Suprapubic skin (tissue), 4 donors: ENCODE measurements at regions not wholly inside any gene's neighbourhood (a gene's known extent, or its start where the extent isn't known, plus 50 kb on each side); places are given as distances from the start of the nearest gene placed in this dataset.
"Not testable (repeated sequence)": the region's sequence is repeated elsewhere in the genome, so short reads cannot be mapped to it uniquely, and the experiment has no call there.

Experiments
- DNase-seq, 2 donors: peaks; one replicate each; pipeline ENCODE4 v3.0.0-alpha.2; 2019; ENCODE audit warnings: low spot score in 2 of 2
- H3K27ac ChIP-seq: fragments of 200-600 bp; sonication (generic); one replicate; pipeline ENCODE4 v1.5.1; 2019
- H3K27me3 ChIP-seq: fragments of 200-600 bp; sonication (generic); one replicate; pipeline ENCODE4 v1.5.1; 2019
- H3K36me3 ChIP-seq: fragments of 200-600 bp; sonication (generic); one replicate; pipeline ENCODE4 v1.5.1; 2019
- H3K4me1 ChIP-seq: fragments of 200-600 bp; sonication (generic); one replicate; pipeline ENCODE4 v1.5.1; 2019
- H3K4me3 ChIP-seq: fragments of 200-600 bp; sonication (generic); one replicate; pipeline ENCODE4 v1.5.1; 2019; ENCODE audit warnings: mild to moderate bottlenecking
- H3K9me3 ChIP-seq: fragments of 200-600 bp; sonication (generic); one replicate; pipeline ENCODE4 v1.5.1; 2019
- EP300 ChIP-seq: sonication (generic); formaldehyde crosslinking; IDR thresholded peaks from one replicate; pipeline ENCODE4 v1.6.1; 2017; ENCODE audit warnings: antibody characterized with exemption
- POLR2A ChIP-seq, 2 donors: fragments of 450-650 bp; IDR thresholded peaks; one replicate each; pipeline ENCODE4 v1.6.1; 2017; ENCODE audit warnings: antibody characterized with exemption in 2 of 2, mild to moderate bottlenecking in 2 of 2, moderate library complexity in 2 of 2
- POLR2AphosphoS5 ChIP-seq, 3 donors: sonication (generic); formaldehyde crosslinking; IDR thresholded peaks; one replicate each; pipeline ENCODE4 v1.6.1; 2017; ENCODE audit warnings: antibody characterized with exemption in 3 of 3
- WGBS: methylation state at CpG from one replicate; pipeline ENCODE4 v1.1.5; 2018; 5-methylcytosine and 5-hydroxymethylcytosine counted together
- TF ChIP-seq, protein P1 (sequence below), 2 donors: fragments of 200-600 bp in 1 of 2; fragments of 450-650 bp in 1 of 2; sonication (generic) in 1 of 2; IDR thresholded peaks; one replicate each; pipeline ENCODE4 v1.5.1; 2016 to 2019; ENCODE audit warnings: antibody characterized with exemption in 2 of 2, mild to moderate bottlenecking in 1 of 2, moderate library complexity in 1 of 2

DNA sequence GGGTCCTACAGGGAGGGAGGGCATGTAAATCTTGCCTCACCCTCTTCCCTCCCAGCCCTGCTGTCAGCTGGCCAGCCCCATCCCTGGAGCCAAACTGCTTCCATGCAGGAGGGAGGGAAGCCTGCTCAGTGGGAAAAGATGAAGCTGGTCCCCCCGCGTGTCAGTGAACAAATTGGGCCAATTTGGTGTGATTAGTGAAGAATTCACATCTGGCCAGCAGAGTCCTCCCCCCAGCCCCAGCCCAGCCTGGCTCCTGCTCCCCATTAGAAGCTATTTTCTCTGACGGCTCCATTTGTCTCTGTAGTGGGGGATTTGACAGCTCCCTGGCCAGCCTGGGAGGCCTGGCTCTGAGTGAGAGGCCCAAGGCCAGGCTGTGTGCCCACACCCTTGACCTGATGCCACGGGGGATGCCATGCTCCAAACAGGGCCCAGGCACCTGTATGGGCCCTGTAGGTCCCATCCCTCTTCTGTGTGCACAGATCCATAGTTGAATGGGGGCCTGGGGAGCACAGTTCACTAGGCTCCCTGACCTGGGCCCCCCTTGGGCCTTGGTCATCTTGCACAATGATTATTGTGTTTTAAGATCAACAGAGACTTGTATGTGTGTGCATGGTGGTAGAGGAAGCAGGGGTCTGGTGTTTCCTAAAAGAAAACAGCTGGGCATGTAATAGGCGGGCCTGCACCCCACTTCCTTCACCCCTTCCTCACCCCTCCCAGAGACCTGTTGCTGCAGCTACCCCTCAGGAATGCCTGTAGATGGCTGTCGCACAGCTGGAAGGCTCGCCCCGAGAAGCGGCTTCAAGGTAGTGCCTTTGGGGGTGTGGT is 50.7 kb upstream of the TAC4 start:
- Histone ChIP-seq H3K9me3 (no peaks in the 10 kb centered on the region), H3K4me3 (no peak overlapping the region), H3K4me1 (peaks cover 31% of the 10 kb centered on the region), H3K36me3 (no peaks in the 10 kb centered on the region), H3K27me3 (peaks cover 33% of the 10 kb centered on the region), H3K27ac (no peak overlapping the region)
- TF ChIP-seq POLR2A (IDR thresholded peaks at IDR 0.05) (no peak), EP300 (no peak), POLR2AphosphoS5 (IDR thresholded peaks at IDR 0.05) (no peak)
- TF ChIP-seq, protein P1, sequence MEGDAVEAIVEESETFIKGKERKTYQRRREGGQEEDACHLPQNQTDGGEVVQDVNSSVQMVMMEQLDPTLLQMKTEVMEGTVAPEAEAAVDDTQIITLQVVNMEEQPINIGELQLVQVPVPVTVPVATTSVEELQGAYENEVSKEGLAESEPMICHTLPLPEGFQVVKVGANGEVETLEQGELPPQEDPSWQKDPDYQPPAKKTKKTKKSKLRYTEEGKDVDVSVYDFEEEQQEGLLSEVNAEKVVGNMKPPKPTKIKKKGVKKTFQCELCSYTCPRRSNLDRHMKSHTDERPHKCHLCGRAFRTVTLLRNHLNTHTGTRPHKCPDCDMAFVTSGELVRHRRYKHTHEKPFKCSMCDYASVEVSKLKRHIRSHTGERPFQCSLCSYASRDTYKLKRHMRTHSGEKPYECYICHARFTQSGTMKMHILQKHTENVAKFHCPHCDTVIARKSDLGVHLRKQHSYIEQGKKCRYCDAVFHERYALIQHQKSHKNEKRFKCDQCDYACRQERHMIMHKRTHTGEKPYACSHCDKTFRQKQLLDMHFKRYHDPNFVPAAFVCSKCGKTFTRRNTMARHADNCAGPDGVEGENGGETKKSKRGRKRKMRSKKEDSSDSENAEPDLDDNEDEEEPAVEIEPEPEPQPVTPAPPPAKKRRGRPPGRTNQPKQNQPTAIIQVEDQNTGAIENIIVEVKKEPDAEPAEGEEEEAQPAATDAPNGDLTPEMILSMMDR (IDR thresholded peaks at IDR 0.05), result no peak
- DNase-seq, result no peak
- 80% methylated on average over 1 of the region's 9 CpGs for WGBS

DNA sequence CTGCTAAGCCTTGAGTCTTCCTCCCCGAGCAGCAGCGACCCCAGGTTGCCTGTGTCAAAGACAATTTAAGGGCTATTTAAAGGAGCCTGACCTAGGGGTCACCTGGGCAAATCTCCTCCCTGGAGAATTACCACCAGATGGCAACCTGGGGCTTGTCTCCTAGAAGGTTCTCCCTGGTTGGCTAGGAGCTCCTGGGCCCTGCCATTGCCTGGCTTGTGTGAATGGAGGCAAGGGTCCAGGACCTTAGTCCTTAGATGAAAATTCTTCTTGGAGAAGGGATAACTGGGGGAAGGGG is 51.3 kb upstream of the TAC4 start:
- H3K27ac ChIP-seq, result no peak overlapping the region
- DNase-seq, result no peak
- H3K36me3 ChIP-seq, result no peaks in the 10 kb centered on the region
- no peaks in the 10 kb centered on the region for H3K9me3 ChIP-seq
- no peak for TF ChIP-seq EP300
- no peak for TF ChIP-seq POLR2A (IDR thresholded peaks at IDR 0.05)
- TF ChIP-seq, protein P1 (IDR thresholded peaks at IDR 0.05), result no peak
- no peak for TF ChIP-seq POLR2AphosphoS5 (IDR thresholded peaks at IDR 0.05)
- H3K27me3 ChIP-seq, result peaks cover 39% of the 10 kb centered on the region
- H3K4me1 ChIP-seq, result peaks cover 26% of the 10 kb centered on the region
- no peak overlapping the region for H3K4me3 ChIP-seq
- no CpG with 5 or more reads among the region's 2 CpGs for WGBS

DNA sequence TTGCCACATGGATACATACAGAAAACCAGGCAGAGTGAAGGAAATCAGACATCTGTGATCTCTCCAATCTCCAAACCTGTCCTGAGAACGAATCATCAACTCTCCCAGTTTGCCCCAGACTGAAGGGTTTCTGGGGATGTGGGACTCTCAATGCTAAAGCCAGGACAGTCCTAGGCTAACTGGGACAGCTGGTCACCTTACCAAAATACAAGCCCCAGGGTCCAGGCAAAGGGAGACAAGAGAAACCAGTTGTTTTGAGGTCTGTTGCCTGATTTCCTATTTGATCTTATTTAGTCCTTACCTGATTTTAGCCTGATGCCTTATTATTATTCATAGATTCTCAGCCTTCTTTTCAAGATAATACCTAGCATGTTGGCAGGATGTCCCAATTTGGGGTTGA is 51.7 kb upstream of the TAC4 start:
- Histone ChIP-seq H3K4me3 (no peak overlapping the region), H3K27me3 (peaks cover 43% of the 10 kb centered on the region), H3K36me3 (no peaks in the 10 kb centered on the region), H3K27ac (no peak overlapping the region), H3K9me3 (no peaks in the 10 kb centered on the region), H3K4me1 (peaks cover 23% of the 10 kb centered on the region)
- WGBS, result 55% methylated on average over 1 of the region's 1 CpG
- TF ChIP-seq, protein P1 (IDR thresholded peaks at IDR 0.05), result no peak
- TF ChIP-seq EP300, result no peak
- no peak for TF ChIP-seq POLR2AphosphoS5 (IDR thresholded peaks at IDR 0.05)
- TF ChIP-seq POLR2A (IDR thresholded peaks at IDR 0.05), result no peak
- no peak for DNase-seq

DNA sequence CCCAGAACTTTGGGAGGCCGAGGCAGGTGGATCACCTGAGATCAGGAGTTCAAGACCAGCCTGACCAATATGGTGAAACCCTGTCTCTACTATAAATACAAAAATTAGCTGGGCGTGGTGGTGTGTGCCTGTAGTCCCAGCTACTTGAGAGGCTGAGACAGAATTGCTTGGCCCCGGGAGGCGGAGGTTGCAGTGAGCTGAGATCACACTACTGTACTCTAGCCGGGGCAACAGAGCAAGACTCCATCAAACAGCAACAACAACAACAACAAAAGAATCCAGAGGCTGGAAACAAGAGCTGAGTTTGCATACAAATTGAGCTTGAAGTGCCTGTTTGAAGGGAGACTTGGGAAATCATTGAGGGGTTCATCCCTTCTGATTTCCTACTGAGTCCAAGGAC is 52.9 kb upstream of the TAC4 start:
- H3K27me3 ChIP-seq, result peaks cover 50% of the 10 kb centered on the region
- not testable (repeated sequence) for H3K9me3 ChIP-seq, H3K36me3 ChIP-seq, DNase-seq, H3K27ac ChIP-seq, H3K4me3 ChIP-seq
- H3K4me1 ChIP-seq, result peaks cover 16% of the 10 kb centered on the region
- WGBS, result 84% methylated on average over 5 of the region's 5 CpGs

DNA sequence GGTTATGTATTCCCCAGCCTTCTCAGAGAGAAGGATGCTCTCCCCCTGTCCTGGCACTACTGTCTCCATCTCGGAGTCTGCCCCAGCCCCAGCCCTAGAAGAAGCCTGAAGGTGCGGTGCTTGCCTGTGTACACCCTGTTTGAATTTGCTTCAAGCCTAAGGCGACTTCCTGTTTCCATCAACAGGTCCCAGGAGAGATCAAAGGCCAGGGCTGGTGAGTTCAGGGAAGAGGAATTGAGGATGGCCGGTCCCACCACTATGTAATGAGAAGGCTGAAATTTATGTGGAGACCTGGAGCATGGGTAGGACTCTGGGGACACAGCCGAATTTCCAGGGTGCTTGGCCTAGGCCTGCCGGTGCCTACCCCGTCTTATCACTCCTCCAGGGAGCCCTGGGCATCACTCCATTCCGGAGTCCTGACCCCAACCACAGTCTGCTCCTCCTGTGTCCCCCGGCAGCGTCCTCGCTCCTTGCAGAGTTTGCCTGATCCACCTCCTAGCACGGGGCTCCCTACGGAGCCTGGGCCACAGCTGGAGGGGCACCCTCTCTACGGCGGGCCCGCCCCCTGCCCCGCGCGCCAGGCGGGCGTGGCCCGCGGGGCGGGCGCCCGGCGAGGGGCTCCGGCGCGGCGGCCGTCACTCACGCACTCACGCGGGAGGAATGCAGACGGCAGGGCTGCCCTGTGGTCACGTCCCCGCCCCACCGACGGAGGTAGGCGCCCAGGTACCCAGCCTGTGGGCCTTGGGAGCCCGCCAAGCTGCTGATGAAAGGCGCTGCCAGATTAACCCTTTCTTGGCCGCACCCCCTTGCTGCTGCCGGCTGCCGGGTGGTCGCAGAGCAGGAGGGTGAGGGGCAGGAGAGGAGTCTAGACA is 53.8 kb upstream of the TAC4 start:
- Histone ChIP-seq H3K9me3 (no peaks in the 10 kb centered on the region), H3K36me3 (no peaks in the 10 kb centered on the region), H3K4me1 (peaks cover 16% of the 10 kb centered on the region), H3K4me3 (peak overlapping the region; percentile 18), H3K27me3 (peaks cover 56% of the 10 kb centered on the region), H3K27ac (no peak overlapping the region)
- 9% methylated on average over 19 of the region's 47 CpGs for WGBS
- TF ChIP-seq EP300 (no peak), POLR2A (IDR thresholded peaks at IDR 0.05) (no peak), POLR2AphosphoS5 (IDR thresholded peaks at IDR 0.05) (no peak)
- TF ChIP-seq, protein P1 (IDR thresholded peaks at IDR 0.05), result no peak
- DNase-seq, result no peak
